CD4-positive, alpha-beta T cell treated with Interleukin-15 for 4 hours (primary cell): ENCODE measurements at regions not wholly inside any gene's neighbourhood (a gene's known extent, or its start where the extent isn't known, plus 50 kb on each side); places are given as distances from the start of the nearest gene placed in this dataset.

Experiments used
- DNase-seq: peaks from one replicate; pipeline ENCODE4 v3.0.0-alpha.2; 2020; ENCODE audit warnings: low spot score

- DNase-seq = no peak
Observed at GRCh38 chr1:98330224-98330623, 331.3 kb upstream of the SNX7 start.

- no peak for DNase-seq
Observed at GRCh38 chr1:98328855-98329254, 332.7 kb upstream of the SNX7 start.

- DNase-seq = no peak
Observed at GRCh38 chr1:98327220-98327861, 334.2 kb upstream of the SNX7 start.

- DNase-seq = no peak
Observed at GRCh38 chr1:98325646-98326440, 335.7 kb upstream of the SNX7 start.

GRCh38 chr1:98323906-98324358, 337.6 kb upstream of the SNX7 start:
- DNase-seq = peak; percentile 42

GRCh38 chr1:98323388-98323787, 338.1 kb upstream of the SNX7 start:
- no peak for DNase-seq

- no peak for DNase-seq
Observed at GRCh38 chr1:98322966-98323365, 338.6 kb upstream of the SNX7 start.

GRCh38 chr1:98322086-98322485, 339.4 kb upstream of the SNX7 start:
- no peak for DNase-seq

- no peak for DNase-seq
Observed at GRCh38 chr1:98321191-98321590, 340.3 kb upstream of the SNX7 start.

GRCh38 chr1:98316286-98316905, 345.1 kb upstream of the SNX7 start:
- DNase-seq = no peak

- DNase-seq = no peak
Observed at GRCh38 chr1:98315309-98315708, 346.2 kb upstream of the SNX7 start.

GRCh38 chr1:98314601-98315000, 346.9 kb upstream of the SNX7 start:
- DNase-seq = no peak

- no peak for DNase-seq
Observed at GRCh38 chr1:98306517-98307089, 354.9 kb upstream of the SNX7 start.

- no peak for DNase-seq
Observed at GRCh38 chr1:98305362-98305761, 356.2 kb upstream of the SNX7 start.

GRCh38 chr1:98304888-98305287, 356.6 kb upstream of the SNX7 start:
- DNase-seq = no peak

- DNase-seq = no peak
Observed at GRCh38 chr1:98299861-98300260, 361.7 kb upstream of the SNX7 start.

- DNase-seq = no peak
Observed at GRCh38 chr1:98299313-98299712, 362.2 kb upstream of the SNX7 start.

- DNase-seq = no peak
Observed at GRCh38 chr1:98298319-98298718, 363.2 kb upstream of the SNX7 start.

GRCh38 chr1:98296681-98297080, 364.8 kb upstream of the SNX7 start:
- DNase-seq = no peak

- no peak for DNase-seq
Observed at GRCh38 chr1:98294127-98294526, 367.4 kb upstream of the SNX7 start.

GRCh38 chr1:98292994-98293393, 368.5 kb upstream of the SNX7 start:
- no peak for DNase-seq

GRCh38 chr1:98289311-98289710, 368.5 kb upstream of the DPYD start:
- DNase-seq = no peak

GRCh38 chr1:98288494-98288893, 367.7 kb upstream of the DPYD start:
- DNase-seq = no peak
